ENCODE measurements at regions not wholly inside any gene's neighbourhood (a gene's known extent, or its start where the extent isn't known, plus 50 kb on each side); places are given as distances from the start of the nearest gene placed in this dataset.
A peak's percentile ranks its signal among the peaks of the same experiment; 100 is the strongest.

DNA sequence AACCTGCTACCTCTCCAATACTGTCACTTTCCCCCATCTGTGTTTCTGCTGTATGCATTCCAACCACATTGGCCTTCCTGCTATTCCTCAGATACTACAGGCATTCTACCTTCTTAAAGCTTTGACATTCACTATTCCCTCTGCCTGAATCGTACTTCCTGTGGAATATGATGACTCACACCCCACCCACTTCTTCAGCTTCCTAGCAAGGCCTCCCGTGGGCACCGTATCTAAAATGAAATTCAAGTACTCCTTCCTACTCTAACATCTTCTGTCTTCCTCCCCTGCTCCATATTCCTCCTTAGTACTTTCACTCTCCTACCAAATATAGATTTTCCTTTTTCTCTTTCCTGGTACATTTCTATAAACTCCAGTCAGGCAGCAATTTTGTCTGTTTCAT lies 710.4 kb downstream of the RNF144A start:
- Histone ChIP-seq H2AFZ (ENCODE audit: insufficient read depth, low read depth, low read length, poor library complexity, severe bottlenecking) (peak overlapping the region; percentile 32), H3K4me1 (ENCODE audit: control insufficient read depth in 1 of 2, insufficient read depth in 2 of 2, low read length in 2 of 2) (peaks cover 3 to 4% of the 10 kb centered on the region in 2 donors), H4K20me1 (ENCODE audit: insufficient read depth, low read length) (no peaks in the 10 kb centered on the region), H3K27me3 (ENCODE audit: control insufficient read depth in 2 of 2, insufficient read depth in 2 of 2, low read length in 2 of 2) (no peaks in the 10 kb centered on the region), H3K4me3 (replicated peaks in 1 of 3; ENCODE audit: low read depth in 2 of 3, low read length in 3 of 3) (no peak overlapping the region), H3K9ac (ENCODE audit: insufficient read depth, low read length, poor library complexity, severe bottlenecking) (no peak overlapping the region), H3K4me2 (replicated peaks; ENCODE audit: extremely low read depth, low read length, poor library complexity, severe bottlenecking) (no peak overlapping the region), H3K36me3 (replicated peaks in 1 of 2; ENCODE audit: control insufficient read depth in 1 of 2, insufficient read depth in 2 of 2, low read length in 2 of 2) (no peaks in the 10 kb centered on the region), H3K9me3 (replicated peaks in 1 of 2; ENCODE audit: control insufficient read depth in 1 of 2, insufficient read depth in 1 of 2, low read length in 2 of 2) (no peaks in the 10 kb centered on the region), H3K79me2 (ENCODE audit: insufficient read depth, low read length) (no peaks in the 10 kb centered on the region), H3K27ac (ENCODE audit: low read depth in 1 of 2, low read length in 2 of 2) (no peak overlapping the region)
- Mint-ChIP-seq H3K27me3 (ENCODE audit: low read depth in 3 of 3) (no peaks in the 10 kb centered on the region), H3K9me3 (peaks cover 0 to 6% (median 0%) of the 10 kb centered on the region in 7 donors), H3K36me3 (no peaks in the 10 kb centered on the region), H3K4me3 (no peak overlapping the region), H3K27ac (no peak overlapping the region), H3K4me1 (peaks cover 9% of the 10 kb centered on the region)
- no peak for DNase-seq
- TF ChIP-seq, protein P1, sequence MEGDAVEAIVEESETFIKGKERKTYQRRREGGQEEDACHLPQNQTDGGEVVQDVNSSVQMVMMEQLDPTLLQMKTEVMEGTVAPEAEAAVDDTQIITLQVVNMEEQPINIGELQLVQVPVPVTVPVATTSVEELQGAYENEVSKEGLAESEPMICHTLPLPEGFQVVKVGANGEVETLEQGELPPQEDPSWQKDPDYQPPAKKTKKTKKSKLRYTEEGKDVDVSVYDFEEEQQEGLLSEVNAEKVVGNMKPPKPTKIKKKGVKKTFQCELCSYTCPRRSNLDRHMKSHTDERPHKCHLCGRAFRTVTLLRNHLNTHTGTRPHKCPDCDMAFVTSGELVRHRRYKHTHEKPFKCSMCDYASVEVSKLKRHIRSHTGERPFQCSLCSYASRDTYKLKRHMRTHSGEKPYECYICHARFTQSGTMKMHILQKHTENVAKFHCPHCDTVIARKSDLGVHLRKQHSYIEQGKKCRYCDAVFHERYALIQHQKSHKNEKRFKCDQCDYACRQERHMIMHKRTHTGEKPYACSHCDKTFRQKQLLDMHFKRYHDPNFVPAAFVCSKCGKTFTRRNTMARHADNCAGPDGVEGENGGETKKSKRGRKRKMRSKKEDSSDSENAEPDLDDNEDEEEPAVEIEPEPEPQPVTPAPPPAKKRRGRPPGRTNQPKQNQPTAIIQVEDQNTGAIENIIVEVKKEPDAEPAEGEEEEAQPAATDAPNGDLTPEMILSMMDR (IDR thresholded peaks at IDR 0.05): no peak
- intact Hi-C loops (cut with micrococcal nuclease): no loop called here
- WGBS (ENCODE audit: insufficient coverage): 45% methylated on average over 3 of the region's 3 CpGs

DNA sequence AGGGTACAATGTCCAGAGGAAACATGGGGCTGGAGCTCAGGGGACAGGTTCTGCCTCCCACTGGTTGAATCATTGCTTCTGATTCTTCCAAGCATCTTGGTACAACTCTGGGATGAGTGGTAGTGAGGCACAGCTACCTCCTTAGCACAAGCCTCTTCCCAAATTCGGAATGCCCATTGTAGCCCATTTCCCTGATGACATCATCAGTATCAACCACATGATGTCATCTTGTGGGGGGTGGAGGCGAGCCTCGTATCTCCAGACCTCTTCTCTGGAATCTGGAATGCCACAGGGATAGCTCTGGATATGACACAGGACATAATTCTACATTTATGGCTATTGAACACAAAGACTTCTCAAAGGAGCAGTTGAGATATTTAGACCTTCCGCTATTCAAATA lies 715.2 kb downstream of the RNF144A start:
- Histone ChIP-seq H4K20me1 (ENCODE audit: insufficient read depth, low read length) (no peaks in the 10 kb centered on the region), H3K4me2 (replicated peaks; ENCODE audit: extremely low read depth, low read length, poor library complexity, severe bottlenecking) (no peak overlapping the region)
- intact Hi-C loops (cut with micrococcal nuclease): no loop called here

More for the DNA sequence above, 715.2 kb downstream of the RNF144A start:
- H3K9me3 ChIP-seq (replicated peaks in 1 of 2; ENCODE audit: control insufficient read depth in 1 of 2, insufficient read depth in 1 of 2, low read length in 2 of 2): no peaks in the 10 kb centered on the region
- H2AFZ ChIP-seq (ENCODE audit: insufficient read depth, low read depth, low read length, poor library complexity, severe bottlenecking): no peak overlapping the region
- no peak overlapping the region for H3K9ac ChIP-seq (ENCODE audit: insufficient read depth, low read length, poor library complexity, severe bottlenecking)
- H3K27ac ChIP-seq (ENCODE audit: low read depth in 1 of 2, low read length in 2 of 2): no peak overlapping the region
- Mint-ChIP-seq H3K4me1 (no peaks in the 10 kb centered on the region), H3K36me3 (no peaks in the 10 kb centered on the region), H3K27ac (no peak overlapping the region), H3K27me3 (ENCODE audit: low read depth in 3 of 3) (peaks cover 0 to 2% (median 0%) of the 10 kb centered on the region in 3 donors), H3K9me3 (peaks cover 0 to 6% (median 0%) of the 10 kb centered on the region in 7 donors), H3K4me3 (no peak overlapping the region)
- WGBS (ENCODE audit: insufficient coverage): no CpG with 5 or more reads among the region's 4 CpGs
- no peaks in the 10 kb centered on the region for H3K27me3 ChIP-seq (ENCODE audit: control insufficient read depth in 2 of 2, insufficient read depth in 2 of 2, low read length in 2 of 2)
- TF ChIP-seq, protein P1 (IDR thresholded peaks at IDR 0.05): no peak
- H3K4me1 ChIP-seq (ENCODE audit: control insufficient read depth in 1 of 2, insufficient read depth in 2 of 2, low read length in 2 of 2): no peaks in the 10 kb centered on the region
- H3K36me3 ChIP-seq (replicated peaks in 1 of 2; ENCODE audit: control insufficient read depth in 1 of 2, insufficient read depth in 2 of 2, low read length in 2 of 2): no peaks in the 10 kb centered on the region
- no peaks in the 10 kb centered on the region for H3K79me2 ChIP-seq (ENCODE audit: insufficient read depth, low read length)
- no peak for DNase-seq
- H3K4me3 ChIP-seq (replicated peaks in 1 of 3; ENCODE audit: low read depth in 2 of 3, low read length in 3 of 3): no peak overlapping the region

All from CD14-positive monocyte (primary cell).